ENCODE measurements at regions not wholly inside any gene's neighbourhood (a gene's known extent, or its start where the extent isn't known, plus 50 kb on each side); places are given as distances from the start of the nearest gene placed in this dataset.

DNA sequence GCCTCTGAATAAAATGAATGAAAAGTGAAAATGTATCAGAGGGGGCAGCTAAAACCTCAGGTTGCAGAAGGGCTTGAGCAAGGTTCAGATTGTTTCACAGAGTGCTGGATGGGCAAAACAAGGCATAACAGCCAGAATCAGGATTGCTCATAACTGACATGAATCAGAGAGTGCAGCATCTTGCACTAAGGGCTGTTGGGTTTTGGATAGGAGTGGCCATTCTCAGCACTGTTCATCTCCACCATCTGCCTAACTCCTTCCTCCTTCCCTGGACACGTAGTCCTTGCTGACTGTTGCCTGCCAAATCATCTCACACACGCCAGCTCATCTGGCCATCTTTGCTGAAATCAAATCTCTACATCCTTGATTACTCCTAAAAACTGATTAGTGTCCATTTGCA is 75.3 kb upstream of the C1QTNF7 start:
- Histone ChIP-seq H3K4me1 (ENCODE audit: control insufficient read depth in 5 of 5, insufficient read depth in 5 of 5, low read length in 5 of 5) (peaks cover 0 to 5% (median 0%) of the 10 kb centered on the region in 5 donors), H3K4me3 (ENCODE audit: low read depth in 1 of 5, low read length in 5 of 5) (no peak overlapping the region), H3K27me3 (ENCODE audit: control insufficient read depth in 5 of 5, insufficient read depth in 4 of 5, low read length in 5 of 5) (no peaks in the 10 kb centered on the region), H3K27ac (ENCODE audit: low read depth, low read length) (no peak overlapping the region), H3K9me3 (ENCODE audit: control insufficient read depth in 5 of 5, low read length in 5 of 5) (no peaks in the 10 kb centered on the region), H3K9ac (ENCODE audit: low read length in 5 of 5) (no peak overlapping the region), H3K36me3 (ENCODE audit: control insufficient read depth in 5 of 5, insufficient read depth in 5 of 5, low read length in 5 of 5) (no peaks in the 10 kb centered on the region)

GRCh38 chr4:15353207-15353606 is 74.6 kb upstream of the C1QTNF7 start:
- no peaks in the 10 kb centered on the region for H3K27me3 ChIP-seq (ENCODE audit: control insufficient read depth in 5 of 5, insufficient read depth in 4 of 5, low read length in 5 of 5)
- H3K27ac ChIP-seq (ENCODE audit: low read depth, low read length) = no peak overlapping the region
- H3K36me3 ChIP-seq (ENCODE audit: control insufficient read depth in 5 of 5, insufficient read depth in 5 of 5, low read length in 5 of 5) = no peaks in the 10 kb centered on the region
- no peak overlapping the region for H3K4me3 ChIP-seq (ENCODE audit: low read depth in 1 of 5, low read length in 5 of 5)
- H3K9me3 ChIP-seq (ENCODE audit: control insufficient read depth in 5 of 5, low read length in 5 of 5) = no peaks in the 10 kb centered on the region
- H3K9ac ChIP-seq (ENCODE audit: low read length in 5 of 5) = no peak overlapping the region
- peaks cover 0 to 5% (median 0%) of the 10 kb centered on the region in 5 donors for H3K4me1 ChIP-seq (ENCODE audit: control insufficient read depth in 5 of 5, insufficient read depth in 5 of 5, low read length in 5 of 5)

GRCh38 chr4:15354371-15355297 is 73.2 kb upstream of the C1QTNF7 start:
- Histone ChIP-seq H3K4me1 (ENCODE audit: control insufficient read depth in 5 of 5, insufficient read depth in 5 of 5, low read length in 5 of 5) (peaks cover 0 to 5% (median 0%) of the 10 kb centered on the region in 5 donors), H3K9me3 (ENCODE audit: control insufficient read depth in 5 of 5, low read length in 5 of 5) (no peaks in the 10 kb centered on the region), H3K4me3 (ENCODE audit: low read depth in 1 of 5, low read length in 5 of 5) (no peak overlapping the region), H3K36me3 (ENCODE audit: control insufficient read depth in 5 of 5, insufficient read depth in 5 of 5, low read length in 5 of 5) (no peaks in the 10 kb centered on the region), H3K27ac (ENCODE audit: low read depth, low read length) (no peak overlapping the region), H3K9ac (ENCODE audit: low read length in 5 of 5) (no peak overlapping the region), H3K27me3 (ENCODE audit: control insufficient read depth in 5 of 5, insufficient read depth in 4 of 5, low read length in 5 of 5) (no peaks in the 10 kb centered on the region)

DNA sequence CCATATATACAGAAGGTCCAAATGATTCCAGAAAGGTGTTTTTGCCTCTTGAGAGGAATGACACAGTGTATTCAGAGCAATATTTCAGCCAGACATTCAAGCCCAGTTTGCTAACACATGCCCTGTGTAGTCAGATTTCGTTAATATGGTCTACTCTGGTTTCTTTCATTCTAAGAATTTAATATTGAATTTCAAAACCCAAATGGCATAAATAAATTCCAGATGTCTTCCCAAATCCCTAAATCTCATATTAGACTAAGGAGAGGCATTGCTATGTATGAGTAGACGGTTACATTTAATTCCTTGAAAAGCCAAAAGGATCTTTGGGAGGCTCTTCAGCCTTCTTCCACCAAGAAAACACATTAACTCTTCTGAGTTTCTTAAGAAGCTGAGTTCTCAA is 66.3 kb upstream of the C1QTNF7 start:
- Histone ChIP-seq H3K4me1 (ENCODE audit: control insufficient read depth in 5 of 5, insufficient read depth in 5 of 5, low read length in 5 of 5) (no peaks in the 10 kb centered on the region), H3K27me3 (ENCODE audit: control insufficient read depth in 5 of 5, insufficient read depth in 4 of 5, low read length in 5 of 5) (no peaks in the 10 kb centered on the region), H3K27ac (ENCODE audit: low read depth, low read length) (no peak overlapping the region), H3K36me3 (ENCODE audit: control insufficient read depth in 5 of 5, insufficient read depth in 5 of 5, low read length in 5 of 5) (no peaks in the 10 kb centered on the region), H3K9ac (ENCODE audit: low read length in 5 of 5) (no peak overlapping the region), H3K4me3 (ENCODE audit: low read depth in 1 of 5, low read length in 5 of 5) (no peak overlapping the region), H3K9me3 (ENCODE audit: control insufficient read depth in 5 of 5, low read length in 5 of 5) (no peaks in the 10 kb centered on the region)

DNA sequence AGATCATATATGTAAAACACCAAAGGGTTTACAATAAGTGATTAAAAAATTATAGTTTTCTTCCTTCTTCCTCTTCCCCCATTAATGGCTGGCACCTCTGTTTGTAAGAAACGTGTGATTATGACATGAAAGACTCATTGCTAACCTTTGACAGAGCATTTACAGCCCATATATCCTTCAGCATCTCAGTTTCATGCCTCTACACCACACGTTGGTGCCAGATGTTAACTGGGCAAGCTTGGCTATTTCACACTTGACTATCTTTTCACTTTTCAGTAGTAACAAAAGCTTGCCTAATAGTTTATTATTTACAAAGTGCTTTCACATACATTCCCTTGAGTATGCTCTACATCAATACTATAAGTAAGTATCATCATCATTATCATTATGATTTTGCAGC is 65.3 kb upstream of the C1QTNF7 start:
- H3K27ac ChIP-seq (ENCODE audit: low read depth, low read length) = no peak overlapping the region
- no peaks in the 10 kb centered on the region for H3K36me3 ChIP-seq (ENCODE audit: control insufficient read depth in 5 of 5, insufficient read depth in 5 of 5, low read length in 5 of 5)
- H3K27me3 ChIP-seq (ENCODE audit: control insufficient read depth in 5 of 5, insufficient read depth in 4 of 5, low read length in 5 of 5) = no peaks in the 10 kb centered on the region
- no peak overlapping the region for H3K4me3 ChIP-seq (ENCODE audit: low read depth in 1 of 5, low read length in 5 of 5)
- no peaks in the 10 kb centered on the region for H3K9me3 ChIP-seq (ENCODE audit: control insufficient read depth in 5 of 5, low read length in 5 of 5)
- H3K4me1 ChIP-seq (ENCODE audit: control insufficient read depth in 5 of 5, insufficient read depth in 5 of 5, low read length in 5 of 5) = no peaks in the 10 kb centered on the region
- H3K9ac ChIP-seq (ENCODE audit: low read length in 5 of 5) = no peak overlapping the region

DNA sequence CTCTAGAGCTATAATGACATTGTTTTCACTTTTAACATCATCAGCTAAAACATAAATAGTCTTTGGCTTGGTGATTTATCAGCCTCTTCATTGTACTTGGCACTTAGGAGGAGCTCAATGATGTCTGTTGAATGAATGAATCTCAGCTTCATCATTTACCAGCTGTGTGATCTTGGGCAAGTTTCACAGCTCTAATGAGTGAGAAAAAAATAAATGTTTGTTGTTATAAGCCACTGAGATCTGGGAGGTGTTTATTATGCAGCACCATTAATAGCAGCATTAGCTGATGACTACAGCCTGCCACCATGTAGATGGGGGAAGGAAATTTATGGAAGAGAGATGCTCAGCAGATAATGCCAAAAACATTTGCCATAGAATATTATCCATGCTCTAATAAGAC is 63.6 kb upstream of the C1QTNF7 start:
- Histone ChIP-seq H3K36me3 (ENCODE audit: control insufficient read depth in 5 of 5, insufficient read depth in 5 of 5, low read length in 5 of 5) (no peaks in the 10 kb centered on the region), H3K4me1 (ENCODE audit: control insufficient read depth in 5 of 5, insufficient read depth in 5 of 5, low read length in 5 of 5) (no peaks in the 10 kb centered on the region), H3K27ac (ENCODE audit: low read depth, low read length) (no peak overlapping the region), H3K4me3 (ENCODE audit: low read depth in 1 of 5, low read length in 5 of 5) (no peak overlapping the region), H3K27me3 (ENCODE audit: control insufficient read depth in 5 of 5, insufficient read depth in 4 of 5, low read length in 5 of 5) (no peaks in the 10 kb centered on the region), H3K9ac (ENCODE audit: low read length in 5 of 5) (no peak overlapping the region), H3K9me3 (ENCODE audit: control insufficient read depth in 5 of 5, low read length in 5 of 5) (no peaks in the 10 kb centered on the region)

- Histone ChIP-seq H3K4me3 (ENCODE audit: low read depth in 1 of 5, low read length in 5 of 5) (no peak overlapping the region), H3K36me3 (ENCODE audit: control insufficient read depth in 5 of 5, insufficient read depth in 5 of 5, low read length in 5 of 5) (no peaks in the 10 kb centered on the region), H3K4me1 (ENCODE audit: control insufficient read depth in 5 of 5, insufficient read depth in 5 of 5, low read length in 5 of 5) (no peaks in the 10 kb centered on the region), H3K27me3 (ENCODE audit: control insufficient read depth in 5 of 5, insufficient read depth in 4 of 5, low read length in 5 of 5) (no peaks in the 10 kb centered on the region), H3K9me3 (ENCODE audit: control insufficient read depth in 5 of 5, low read length in 5 of 5) (no peaks in the 10 kb centered on the region), H3K9ac (ENCODE audit: low read length in 5 of 5) (no peak overlapping the region), H3K27ac (ENCODE audit: low read depth, low read length) (no peak overlapping the region)
Observed at GRCh38 chr4:15365641-15366040, 62.2 kb upstream of the C1QTNF7 start.

DNA sequence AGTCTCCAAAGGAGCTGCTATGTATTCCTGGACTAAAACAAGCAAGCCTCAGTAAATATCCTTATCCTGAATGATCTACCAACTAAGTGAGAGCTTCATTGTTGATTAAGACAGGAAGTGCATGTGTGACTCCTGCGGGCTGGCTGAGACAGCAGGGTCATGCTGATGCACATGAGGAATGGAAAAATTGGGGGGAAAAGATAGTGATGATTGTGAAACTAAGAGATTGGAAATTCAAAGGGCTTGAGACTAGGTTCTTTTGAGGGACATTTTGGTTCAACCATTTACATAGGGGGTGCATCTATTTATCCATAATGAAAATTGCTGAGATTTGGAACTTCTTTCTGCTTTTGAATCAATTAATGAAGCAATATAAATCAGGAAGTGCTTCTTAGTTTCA is 61.1 kb upstream of the C1QTNF7 start:
- no peak overlapping the region for H3K4me3 ChIP-seq (ENCODE audit: low read depth in 1 of 5, low read length in 5 of 5)
- no peaks in the 10 kb centered on the region for H3K27me3 ChIP-seq (ENCODE audit: control insufficient read depth in 5 of 5, insufficient read depth in 4 of 5, low read length in 5 of 5)
- no peaks in the 10 kb centered on the region for H3K9me3 ChIP-seq (ENCODE audit: control insufficient read depth in 5 of 5, low read length in 5 of 5)
- H3K27ac ChIP-seq (ENCODE audit: low read depth, low read length) = no peak overlapping the region
- H3K4me1 ChIP-seq (ENCODE audit: control insufficient read depth in 5 of 5, insufficient read depth in 5 of 5, low read length in 5 of 5) = no peaks in the 10 kb centered on the region
- H3K9ac ChIP-seq (ENCODE audit: low read length in 5 of 5) = no peak overlapping the region
- no peaks in the 10 kb centered on the region for H3K36me3 ChIP-seq (ENCODE audit: control insufficient read depth in 5 of 5, insufficient read depth in 5 of 5, low read length in 5 of 5)

GRCh38 chr4:15368856-15369255 is 59.0 kb upstream of the C1QTNF7 start:
- Histone ChIP-seq H3K36me3 (ENCODE audit: control insufficient read depth in 5 of 5, insufficient read depth in 5 of 5, low read length in 5 of 5) (no peaks in the 10 kb centered on the region), H3K9me3 (ENCODE audit: control insufficient read depth in 5 of 5, low read length in 5 of 5) (no peaks in the 10 kb centered on the region), H3K27ac (ENCODE audit: low read depth, low read length) (no peak overlapping the region), H3K9ac (ENCODE audit: low read length in 5 of 5) (no peak overlapping the region), H3K4me3 (ENCODE audit: low read depth in 1 of 5, low read length in 5 of 5) (no peak overlapping the region), H3K4me1 (ENCODE audit: control insufficient read depth in 5 of 5, insufficient read depth in 5 of 5, low read length in 5 of 5) (peaks cover under 1 to 2% (median under 1%) of the 10 kb centered on the region in 5 donors), H3K27me3 (ENCODE audit: control insufficient read depth in 5 of 5, insufficient read depth in 4 of 5, low read length in 5 of 5) (no peaks in the 10 kb centered on the region)

DNA sequence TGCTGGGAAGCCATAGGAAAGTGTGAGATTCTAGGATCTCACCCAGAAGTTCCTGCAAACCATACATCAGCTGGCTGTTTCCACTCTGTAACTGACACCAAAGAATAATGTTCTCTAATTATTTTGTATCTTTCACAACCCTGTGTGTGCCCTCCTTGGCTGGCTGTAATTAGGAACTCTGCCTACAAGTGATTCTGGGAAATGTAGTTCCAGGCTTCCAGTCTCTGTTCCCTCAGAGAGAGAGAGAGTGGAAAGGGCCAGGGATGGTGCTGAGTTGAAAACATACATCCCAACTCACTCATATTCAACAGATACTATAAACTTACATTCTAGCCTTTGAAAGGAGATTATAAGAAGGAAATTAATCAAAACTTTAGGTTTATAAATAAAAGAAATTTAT is 57.5 kb upstream of the C1QTNF7 start:
- H3K4me1 ChIP-seq (ENCODE audit: control insufficient read depth in 5 of 5, insufficient read depth in 5 of 5, low read length in 5 of 5) = peaks cover 3 to 11% (median 8%) of the 10 kb centered on the region in 5 donors
- H3K36me3 ChIP-seq (ENCODE audit: control insufficient read depth in 5 of 5, insufficient read depth in 5 of 5, low read length in 5 of 5) = no peaks in the 10 kb centered on the region
- H3K27ac ChIP-seq (ENCODE audit: low read depth, low read length) = no peak overlapping the region
- H3K9ac ChIP-seq (ENCODE audit: low read length in 5 of 5) = no peak overlapping the region
- no peaks in the 10 kb centered on the region for H3K9me3 ChIP-seq (ENCODE audit: control insufficient read depth in 5 of 5, low read length in 5 of 5)
- H3K4me3 ChIP-seq (ENCODE audit: low read depth in 1 of 5, low read length in 5 of 5) = no peak overlapping the region
- no peaks in the 10 kb centered on the region for H3K27me3 ChIP-seq (ENCODE audit: control insufficient read depth in 5 of 5, insufficient read depth in 4 of 5, low read length in 5 of 5)
